Middle frontal gyrus (tissue), 1 donor: ENCODE measurements at regions not wholly inside any gene's neighbourhood (a gene's known extent, or its start where the extent isn't known, plus 50 kb on each side); places are given as distances from the start of the nearest gene placed in this dataset.

ENCODE experiments used
- DNase-seq: peaks from one replicate; pipeline ENCODE4 v3.0.0-alpha.2; 2015; ENCODE audit warnings: low spot score; ENCODE audit errors: extremely low spot score

DNA sequence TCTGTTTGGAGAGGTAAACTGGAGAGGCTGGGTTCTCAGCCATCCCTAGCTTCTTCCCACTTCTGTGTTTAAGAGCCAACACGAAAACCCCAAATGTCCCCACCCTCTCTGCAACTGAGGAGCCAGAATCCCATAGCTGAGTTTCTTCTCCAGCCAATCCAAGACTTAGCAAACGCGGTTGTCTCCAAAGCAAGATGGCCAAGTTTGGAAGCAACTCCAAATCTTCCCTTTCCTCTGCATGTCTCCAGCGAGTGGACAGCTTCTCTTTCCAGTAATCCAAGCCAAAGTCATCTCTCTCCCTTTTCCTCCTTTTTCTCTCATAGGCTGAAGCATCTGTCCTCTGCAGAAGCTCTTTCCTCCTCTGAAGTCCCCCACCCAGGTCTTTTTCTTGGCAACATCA lies 539.2 kb downstream of the MIAT start:
- no peak for DNase-seq

- no peak for DNase-seq
Measured at GRCh38 chr22:27197052-27197451, 539.7 kb downstream of the MIAT start.

DNA sequence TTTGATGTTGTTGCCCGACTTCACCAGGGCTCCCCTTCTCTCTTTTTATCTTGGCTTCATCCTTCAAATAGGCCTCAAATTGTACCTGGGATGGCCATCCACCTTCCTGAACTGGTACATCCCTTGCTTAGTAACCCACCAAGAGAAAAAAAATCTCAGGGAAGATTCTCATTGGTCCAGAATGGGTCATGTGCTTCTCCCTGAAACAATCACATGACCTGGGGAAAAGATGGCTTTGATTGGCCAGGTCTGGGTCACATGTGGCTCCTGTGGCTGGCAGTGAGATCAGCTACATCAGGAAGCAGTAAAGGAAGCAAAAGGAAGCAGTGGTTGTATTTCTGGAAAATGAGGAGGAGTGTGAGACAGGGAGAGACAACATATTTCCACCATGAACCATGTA lies 540.2 kb downstream of the MIAT start:
- DNase-seq: no peak

- no peak for DNase-seq
Measured at GRCh38 chr22:27198518-27199035, 541.2 kb downstream of the MIAT start.

- no peak for DNase-seq
Measured at GRCh38 chr22:27199354-27199753, 542.0 kb downstream of the MIAT start.

DNA sequence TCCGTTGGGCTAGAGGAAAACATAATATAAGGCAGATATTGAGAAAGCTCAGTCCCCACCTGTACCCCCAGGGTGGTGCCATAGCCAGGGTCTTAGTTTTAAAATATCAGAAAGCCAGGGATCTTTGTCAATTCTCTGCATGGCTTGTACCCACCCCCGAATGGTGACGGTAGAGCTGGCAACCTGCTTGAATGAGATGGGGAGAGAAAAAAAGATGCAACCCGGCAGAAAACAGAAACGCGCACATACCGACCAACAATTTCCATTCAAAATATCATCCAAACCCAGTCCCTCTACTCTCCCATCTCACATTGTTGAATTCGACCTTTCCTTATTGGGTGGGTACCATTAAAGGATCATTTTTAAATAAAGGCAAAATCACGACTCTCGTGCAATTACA lies 543.9 kb downstream of the MIAT start:
- no peak for DNase-seq

GRCh38 chr22:27201741-27202140 lies 544.4 kb downstream of the MIAT start:
- no peak for DNase-seq

DNA sequence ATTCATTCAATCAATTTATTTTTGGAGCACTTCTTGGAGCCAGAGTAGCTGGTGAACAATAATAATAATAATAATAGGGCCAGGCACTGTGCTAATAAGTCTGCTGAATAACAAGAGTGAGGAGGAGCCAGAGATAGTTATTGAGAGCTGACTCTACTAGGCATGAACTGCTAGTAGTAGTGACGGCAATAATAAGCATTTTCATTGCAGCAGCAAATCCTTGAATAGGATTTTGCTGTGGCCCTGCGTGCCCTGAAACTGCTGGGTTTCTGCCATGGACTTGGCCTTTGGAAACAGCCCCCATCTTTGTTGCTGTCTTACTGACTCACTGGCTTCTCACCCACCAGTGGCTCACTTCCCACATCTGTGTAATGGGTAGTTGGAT lies 545.9 kb downstream of the MIAT start:
- no peak for DNase-seq

DNA sequence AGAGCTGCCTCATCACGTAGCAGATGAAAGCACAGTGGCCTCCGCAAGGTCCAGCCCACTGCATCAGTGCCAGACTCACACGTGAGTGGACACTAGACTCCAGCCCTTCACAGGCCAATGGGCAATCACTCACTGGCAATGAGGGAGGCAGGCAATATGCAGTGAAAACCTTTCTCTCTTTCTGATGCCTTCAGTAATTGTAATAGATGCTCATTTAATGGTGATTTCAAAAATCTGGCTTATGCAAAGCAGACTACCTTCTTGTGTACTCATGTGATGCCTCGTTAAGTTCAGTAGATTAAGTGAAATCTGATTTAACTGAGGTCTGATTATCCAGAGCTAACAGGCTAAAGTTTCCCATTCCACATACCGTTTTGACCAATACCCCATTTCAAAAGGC lies 546.9 kb downstream of the MIAT start:
- DNase-seq: no peak

GRCh38 chr22:27204817-27205216 lies 547.4 kb downstream of the MIAT start:
- no peak for DNase-seq

- DNase-seq: no peak
Measured at GRCh38 chr22:27205492-27206373, 548.3 kb downstream of the MIAT start.

- no peak for DNase-seq
Measured at GRCh38 chr22:27206374-27207133, 549.2 kb downstream of the MIAT start.

DNA sequence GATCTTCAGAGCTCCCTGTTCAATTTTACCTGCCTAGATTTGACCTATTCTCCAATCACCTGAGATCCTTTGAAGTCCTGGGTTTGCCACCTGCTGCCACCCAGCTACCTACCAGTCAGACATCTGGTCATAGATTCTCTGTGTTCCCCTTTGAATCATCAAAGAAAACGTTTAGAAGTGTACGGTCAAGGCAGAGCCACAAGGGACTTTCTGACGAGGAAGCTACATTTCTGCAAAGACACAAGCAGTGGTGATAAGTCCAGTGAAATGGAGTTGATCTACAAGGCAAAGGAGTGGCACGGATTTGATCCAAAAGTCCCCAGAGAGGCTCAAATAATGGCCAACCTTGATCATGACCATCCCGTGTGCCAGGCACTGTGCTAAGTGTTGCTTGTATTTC lies 549.9 kb downstream of the MIAT start:
- no peak for DNase-seq

DNA sequence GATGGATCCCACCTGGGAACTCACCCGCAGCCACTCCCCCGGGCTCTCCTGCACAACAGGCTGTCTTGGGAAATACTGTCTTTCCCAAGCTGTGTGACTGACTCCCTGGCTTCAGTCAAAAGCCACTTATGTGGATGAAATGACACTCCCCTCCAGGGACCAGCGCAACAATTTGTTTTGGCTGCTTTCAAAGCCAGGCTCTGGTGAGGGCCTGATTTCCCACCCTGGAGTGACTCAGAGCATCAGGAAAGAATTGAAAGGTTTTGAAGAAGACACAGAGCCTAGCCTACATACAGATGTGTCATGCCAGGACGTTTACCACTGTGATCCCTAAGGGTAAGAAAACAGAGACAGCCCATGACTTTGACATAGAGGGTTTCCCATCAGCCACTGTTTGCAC lies 550.5 kb downstream of the MIAT start:
- DNase-seq: no peak

DNA sequence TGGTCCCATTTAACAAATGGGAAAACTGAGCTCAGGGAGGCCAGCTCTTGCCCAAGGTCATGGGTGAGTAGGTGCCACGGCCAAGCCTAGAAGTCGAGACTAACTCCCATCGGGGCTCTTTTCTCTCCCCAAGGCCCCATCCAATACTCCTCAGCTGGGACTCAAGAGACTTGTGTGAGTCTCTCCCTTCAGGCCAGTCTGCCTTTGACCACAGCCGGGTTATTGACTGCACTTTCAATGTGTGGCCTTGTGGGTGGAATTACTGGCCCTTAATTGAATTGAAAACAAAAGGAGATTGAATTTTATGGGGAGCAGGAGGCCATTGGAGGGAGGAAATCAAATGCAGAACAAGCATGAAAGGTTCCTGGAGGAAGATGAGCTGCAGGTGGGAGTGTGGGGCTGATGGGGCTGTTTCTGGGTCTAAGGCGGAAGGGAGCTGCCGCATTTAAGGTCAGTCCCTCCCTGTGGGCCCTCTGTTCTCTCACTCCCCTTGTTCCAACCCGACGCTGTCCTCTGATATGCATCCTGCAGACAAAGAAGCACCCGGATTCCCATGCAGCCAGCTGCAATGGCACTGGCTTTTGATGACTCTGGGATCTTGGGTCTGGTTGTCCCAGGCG lies 552.8 kb downstream of the MIAT start:
- no peak for DNase-seq

- no peak for DNase-seq
Measured at GRCh38 chr22:27212102-27212501, 554.7 kb downstream of the MIAT start.

DNA sequence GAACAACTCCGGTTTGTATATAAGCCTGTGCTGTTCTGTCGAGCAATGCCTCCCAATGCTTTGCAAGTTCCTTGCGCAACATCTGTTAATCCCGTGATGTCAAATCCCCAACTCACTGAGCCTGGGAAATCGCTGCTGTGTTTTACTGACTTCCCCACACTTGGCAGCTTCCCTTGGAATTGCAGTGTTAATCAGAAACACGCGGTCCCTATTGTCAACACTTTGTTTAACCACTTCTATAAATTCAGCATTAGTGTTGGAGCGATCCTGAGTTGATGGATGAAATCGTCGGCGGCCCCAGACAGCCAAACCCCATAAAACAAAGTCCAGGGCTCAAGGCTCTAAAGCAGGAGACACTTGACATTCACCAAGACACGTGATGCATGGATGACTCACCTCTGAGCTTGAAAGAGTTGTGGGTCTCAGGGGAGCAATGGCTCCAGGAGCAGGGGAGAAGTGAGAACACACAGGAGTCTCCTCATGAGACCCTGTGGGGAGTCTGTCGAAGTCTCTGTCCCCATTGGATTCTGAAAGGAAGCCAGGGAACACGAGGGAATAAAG lies 555.3 kb downstream of the MIAT start:
- no peak for DNase-seq

GRCh38 chr22:27213294-27213693 lies 555.9 kb downstream of the MIAT start:
- no peak for DNase-seq

DNA sequence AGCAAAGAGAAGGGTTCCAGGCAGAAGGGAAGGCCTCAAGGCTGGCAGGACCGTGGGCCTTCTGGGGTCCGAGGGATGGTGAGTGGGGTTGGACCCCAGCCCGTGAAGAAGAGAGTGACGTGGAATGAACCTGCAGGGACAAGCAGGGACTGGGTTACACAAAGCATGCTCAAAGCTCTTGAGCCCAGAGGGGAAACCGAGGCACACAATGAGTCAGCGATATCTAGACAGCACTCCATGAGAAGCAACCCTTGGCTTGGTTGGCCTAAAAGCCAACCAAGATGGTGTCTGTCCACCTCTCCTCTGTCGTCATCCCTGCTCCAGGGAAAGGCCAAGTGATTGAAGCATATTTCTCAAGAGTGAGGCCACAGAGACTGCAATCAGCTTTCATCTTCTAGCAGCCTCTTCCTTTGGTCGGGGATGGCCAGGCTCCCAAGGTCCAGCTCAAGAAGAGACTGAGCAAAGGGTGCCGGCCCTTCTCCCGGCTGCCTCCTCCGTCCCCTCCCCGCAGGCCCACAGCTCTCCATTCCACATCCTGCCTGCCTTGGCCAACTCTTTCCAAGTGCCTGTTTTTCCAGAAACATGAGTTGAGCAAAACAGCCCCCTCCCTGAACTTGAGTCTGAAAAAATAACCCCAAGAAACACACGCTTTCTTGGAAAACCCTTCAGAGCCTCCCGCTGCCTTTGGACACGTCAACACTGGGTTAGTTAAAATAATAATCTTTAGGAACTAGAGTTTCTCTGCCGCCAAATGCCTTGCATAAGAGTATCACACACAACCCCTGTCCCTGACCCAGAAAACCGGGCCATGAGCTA lies 556.6 kb downstream of the MIAT start:
- no peak for DNase-seq

DNA sequence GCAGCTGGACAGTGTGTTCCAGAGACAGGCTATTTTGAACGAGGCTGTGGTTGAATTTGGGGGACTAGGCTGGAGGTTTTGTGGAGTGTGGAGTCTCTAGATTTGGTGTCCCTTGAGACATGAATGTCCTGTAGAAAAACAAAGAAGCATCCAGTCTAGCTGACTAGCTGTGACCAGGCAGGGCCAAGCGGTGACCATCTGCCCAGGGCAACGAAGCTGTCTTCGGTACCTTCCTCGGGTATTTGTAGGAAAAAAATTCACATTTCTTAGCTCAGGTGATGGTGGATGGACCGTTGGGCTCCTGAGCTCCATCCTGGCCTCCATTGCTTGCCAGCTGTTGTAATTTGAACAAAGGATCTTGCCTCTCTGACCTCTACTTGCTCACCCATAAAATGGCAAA lies 557.3 kb downstream of the MIAT start:
- DNase-seq: no peak

DNA sequence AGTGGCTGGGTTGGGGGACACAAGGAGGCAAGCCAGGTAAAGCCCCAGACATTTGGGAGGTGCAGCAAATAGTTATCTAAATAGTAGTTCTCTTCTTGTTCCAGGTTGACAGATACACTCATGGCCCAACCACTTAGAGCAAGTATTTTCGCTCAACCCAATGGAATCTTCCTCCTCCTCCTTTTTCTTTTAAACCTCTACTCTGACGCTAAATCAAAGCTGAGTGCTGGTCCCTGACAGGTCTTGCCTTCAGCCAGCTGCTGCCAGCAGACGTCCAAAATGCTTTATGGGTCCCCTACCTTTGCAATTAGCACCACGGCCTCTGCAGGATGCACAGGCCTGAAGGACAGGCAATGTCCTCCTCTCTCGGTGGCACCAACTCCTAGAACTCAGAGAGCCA lies 558.5 kb downstream of the MIAT start:
- DNase-seq: no peak
